Fibroblast of lung (primary cell): ENCODE measurements at regions not wholly inside any gene's neighbourhood (a gene's known extent, or its start where the extent isn't known, plus 50 kb on each side); places are given as distances from the start of the nearest gene placed in this dataset.

Experiments
- CTCF ChIP-seq, 2 donors: IDR thresholded peaks in 1 of 2; conservative IDR thresholded peaks in 1 of 2; 1 replicate in 1 of 2; 2 replicates in 1 of 2; pipeline ENCODE4 v1.5.1; 2011 to 2012; ENCODE audit warnings: low read length in 2 of 2, control low read depth in 1 of 2, inconsistent platforms in 1 of 2, low read depth in 1 of 2, mild to moderate bottlenecking in 1 of 2
- EZH2 ChIP-seq: IDR thresholded peaks from 2 replicates; pipeline ENCODE4 v1.5.1; 2012; ENCODE audit warnings: low read length, control low read depth, mild to moderate bottlenecking; ENCODE audit errors: missing control alignments

GRCh38 chr18:22275706-22276333, 106.4 kb downstream of the GATA6 start:
- no peak for TF ChIP-seq EZH2
- TF ChIP-seq CTCF (conservative IDR thresholded peaks at IDR 0.05 in 1 of 2, IDR thresholded peaks at IDR 0.05 in 1 of 2; ENCODE audit: low read depth in 1 of 2, low read length in 2 of 2) = no peak
